ENCODE measurements at regions not wholly inside any gene's neighbourhood (a gene's known extent, or its start where the extent isn't known, plus 50 kb on each side); places are given as distances from the start of the nearest gene placed in this dataset.

DNA sequence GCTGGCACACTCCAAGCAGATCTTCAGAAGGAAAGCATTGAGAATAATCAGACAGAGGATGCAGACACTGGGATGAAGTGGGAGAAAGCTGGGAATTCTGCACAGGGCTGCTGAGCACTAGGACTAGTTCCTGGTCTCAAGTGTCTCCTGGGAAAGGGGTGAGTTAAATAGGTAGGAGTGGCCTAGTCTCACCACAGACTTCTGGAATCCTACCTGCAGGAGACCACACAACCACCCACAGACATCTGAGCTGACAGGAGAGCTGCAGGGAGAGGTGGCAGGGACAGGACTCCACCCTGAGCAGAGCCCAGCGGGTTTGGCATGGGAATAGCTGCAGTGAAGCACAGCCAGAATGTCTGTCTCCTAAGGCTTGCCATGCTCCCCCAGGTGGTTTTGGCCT, 95.1 kb upstream of the GALNTL6 start:
- TF ChIP-seq, protein P1, sequence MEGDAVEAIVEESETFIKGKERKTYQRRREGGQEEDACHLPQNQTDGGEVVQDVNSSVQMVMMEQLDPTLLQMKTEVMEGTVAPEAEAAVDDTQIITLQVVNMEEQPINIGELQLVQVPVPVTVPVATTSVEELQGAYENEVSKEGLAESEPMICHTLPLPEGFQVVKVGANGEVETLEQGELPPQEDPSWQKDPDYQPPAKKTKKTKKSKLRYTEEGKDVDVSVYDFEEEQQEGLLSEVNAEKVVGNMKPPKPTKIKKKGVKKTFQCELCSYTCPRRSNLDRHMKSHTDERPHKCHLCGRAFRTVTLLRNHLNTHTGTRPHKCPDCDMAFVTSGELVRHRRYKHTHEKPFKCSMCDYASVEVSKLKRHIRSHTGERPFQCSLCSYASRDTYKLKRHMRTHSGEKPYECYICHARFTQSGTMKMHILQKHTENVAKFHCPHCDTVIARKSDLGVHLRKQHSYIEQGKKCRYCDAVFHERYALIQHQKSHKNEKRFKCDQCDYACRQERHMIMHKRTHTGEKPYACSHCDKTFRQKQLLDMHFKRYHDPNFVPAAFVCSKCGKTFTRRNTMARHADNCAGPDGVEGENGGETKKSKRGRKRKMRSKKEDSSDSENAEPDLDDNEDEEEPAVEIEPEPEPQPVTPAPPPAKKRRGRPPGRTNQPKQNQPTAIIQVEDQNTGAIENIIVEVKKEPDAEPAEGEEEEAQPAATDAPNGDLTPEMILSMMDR (conservative IDR thresholded peaks at IDR 0.05), result no peak

GRCh38 chr4:171717231-171717741, 95.9 kb upstream of the GALNTL6 start:
- TF ChIP-seq, protein P1 (conservative IDR thresholded peaks at IDR 0.05), result no peak
- no peak overlapping the region for H3K27ac ChIP-seq

More for the DNA sequence above, 95.1 kb upstream of the GALNTL6 start:
- H3K27ac ChIP-seq, result no peak overlapping the region

GRCh38 chr4:171715973-171716372, 97.2 kb upstream of the GALNTL6 start:
- no peak overlapping the region for H3K27ac ChIP-seq
- TF ChIP-seq, protein P1 (conservative IDR thresholded peaks at IDR 0.05), result no peak

GRCh38 chr4:171714791-171715454, 98.3 kb upstream of the GALNTL6 start:
- TF ChIP-seq, protein P1 (conservative IDR thresholded peaks at IDR 0.05), result no peak
- H3K27ac ChIP-seq, result no peak overlapping the region

DNA sequence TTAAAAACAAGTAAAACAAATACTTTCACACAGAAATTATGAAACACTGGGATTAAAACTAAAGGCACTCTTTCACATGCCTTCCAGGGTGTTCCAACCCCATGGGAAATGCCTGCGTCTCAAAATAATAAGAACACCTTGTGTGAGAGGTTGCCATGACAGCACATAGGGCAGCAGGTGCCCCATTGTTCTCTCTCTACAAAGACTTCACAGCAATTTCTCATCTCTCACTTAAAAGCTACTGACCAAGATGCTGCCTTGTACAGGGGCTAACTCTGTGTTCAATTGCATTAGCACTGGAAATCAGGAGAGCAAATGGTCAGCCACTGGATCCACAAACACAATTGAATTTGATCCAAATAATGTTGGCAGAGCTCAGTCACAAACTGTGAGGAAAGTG, 102.5 kb upstream of the GALNTL6 start:
- TF ChIP-seq, protein P1 (conservative IDR thresholded peaks at IDR 0.05), result no peak
- no peak overlapping the region for H3K27ac ChIP-seq

DNA sequence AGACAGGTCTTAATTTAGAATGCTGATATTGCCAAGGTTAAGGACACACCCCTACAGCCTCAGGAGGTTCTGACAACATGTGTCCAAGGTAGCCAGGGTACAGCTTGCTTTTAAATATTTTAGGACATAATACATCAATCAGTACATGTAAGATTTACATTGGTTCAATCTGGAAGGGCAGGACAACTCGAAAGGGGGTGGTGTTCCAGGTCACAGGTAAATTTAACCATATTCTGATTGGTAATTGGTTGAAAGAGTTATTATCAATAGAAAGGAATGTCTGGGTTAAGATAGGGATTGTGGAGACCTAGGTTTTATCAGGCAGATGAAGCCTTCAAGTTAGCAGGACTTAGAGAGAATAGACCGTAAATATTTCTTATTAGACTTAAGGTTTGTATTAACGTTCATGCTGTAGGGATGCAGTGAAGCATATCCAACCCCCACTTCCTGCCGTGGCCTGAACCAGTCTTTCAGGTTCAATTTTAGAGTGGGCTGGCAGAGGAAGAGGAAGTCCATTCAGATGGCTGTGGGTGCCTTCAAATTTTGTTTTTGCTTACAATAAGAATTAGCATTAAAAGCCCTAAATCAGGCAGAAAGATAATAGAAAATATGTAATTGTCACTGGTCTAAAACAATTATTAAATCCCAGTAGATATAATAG, 136.5 kb upstream of the GALNTL6 start:
- TF ChIP-seq, protein P1 (conservative IDR thresholded peaks at IDR 0.05), result no peak
- no peak overlapping the region for H3K27ac ChIP-seq

DNA sequence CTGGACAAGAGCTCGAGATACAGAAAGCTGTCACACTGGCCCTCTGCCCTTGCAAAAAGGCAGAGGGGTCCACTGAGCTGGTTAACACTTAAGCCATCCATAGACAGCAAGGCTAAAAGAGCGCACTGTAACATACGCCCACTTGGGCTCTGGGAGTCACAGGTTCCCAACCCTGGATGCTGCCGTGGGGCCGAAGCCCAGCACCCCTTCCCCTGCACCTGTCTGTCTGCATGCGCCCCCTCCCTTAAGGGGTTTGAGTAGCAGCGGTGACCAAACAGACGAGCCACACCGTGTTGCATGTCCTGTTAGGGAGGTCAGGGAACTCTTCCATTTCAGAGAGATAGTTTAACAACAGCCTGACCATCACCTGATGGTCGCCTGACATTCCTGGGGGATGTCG, 138.4 kb upstream of the GALNTL6 start:
- H3K27ac ChIP-seq, result no peak overlapping the region
- TF ChIP-seq, protein P1 (conservative IDR thresholded peaks at IDR 0.05), result no peak
